Brain microvascular endothelial cell (primary cell): ENCODE measurements at regions not wholly inside any gene's neighbourhood (a gene's known extent, or its start where the extent isn't known, plus 50 kb on each side); places are given as distances from the start of the nearest gene placed in this dataset.
"Not testable (repeated sequence)": the region's sequence is repeated elsewhere in the genome, so short reads cannot be mapped to it uniquely, and the experiment has no call there.

Experiments used
- DNase-seq: peaks from one replicate; pipeline ENCODE4 v3.0.0-alpha.2; 2020
- H3K27ac ChIP-seq: fragments of 250-450 bp; sonication (Bioruptor Pico); 2 replicates; pipeline ENCODE4 v1.5.1; 2020; ENCODE audit warnings: mild to moderate bottlenecking, moderate library complexity
- H3K27me3 ChIP-seq: fragments of 250-450 bp; sonication (Bioruptor Pico); replicated peaks from 2 replicates; pipeline ENCODE4 v1.5.1; 2020; ENCODE audit warnings: mild to moderate bottlenecking
- H3K36me3 ChIP-seq: fragments of 250-450 bp; sonication (Bioruptor Pico); replicated peaks from 2 replicates; pipeline ENCODE4 v1.5.1; 2020; ENCODE audit warnings: mild to moderate bottlenecking
- H3K4me3 ChIP-seq: 2 replicates; pipeline ENCODE4 v1.5.1; 2011; ENCODE audit warnings: low read depth, mild to moderate bottlenecking, control low read depth, low read length, moderate library complexity
- in situ Hi-C: cut with HindIII; loops from 2 replicates; pipeline ENCODE4 v1.10.0; 2017; ENCODE audit warnings: low sequenced_read_pairs, low pct_ligation_motif_present
- TF ChIP-seq, protein P1 (sequence below): IDR thresholded peaks from 2 replicates; pipeline ENCODE4 v1.5.1; 2011; ENCODE audit warnings: low read depth, mild to moderate bottlenecking, moderate library complexity, low read length, control low read depth, inconsistent platforms; ENCODE audit errors: missing control alignments

DNA sequence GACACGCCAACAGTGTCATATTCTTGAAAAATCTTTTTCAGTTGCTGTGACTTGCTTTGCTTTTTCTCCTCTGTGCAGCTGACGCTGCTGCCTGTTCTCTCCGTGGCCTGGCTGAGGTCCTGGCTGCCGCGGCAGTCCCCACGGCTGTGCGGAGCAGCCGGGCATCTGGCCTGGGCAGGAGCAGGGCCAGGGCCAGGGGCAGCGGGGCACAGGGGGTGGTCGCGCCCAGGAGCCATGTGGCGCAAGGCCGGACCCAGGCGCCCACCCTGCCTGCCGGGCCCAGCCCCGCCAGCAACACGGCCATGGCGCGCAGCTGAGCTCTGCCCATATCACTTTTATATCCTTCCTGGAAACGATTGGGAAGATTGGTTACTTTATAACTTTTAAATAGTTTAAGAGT, 109.4 kb upstream of the ACBD5 start:
- in situ Hi-C loops, result no loop called here

GRCh38 chr10:27347827-27348207, 107.2 kb upstream of the ACBD5 start:
- in situ Hi-C loops, H3K27me3 ChIP-seq, H3K27ac ChIP-seq, DNase-seq, H3K36me3 ChIP-seq, H3K4me3 ChIP-seq: not testable (repeated sequence)

More for the DNA sequence above, 109.4 kb upstream of the ACBD5 start:
- TF ChIP-seq, protein P1, sequence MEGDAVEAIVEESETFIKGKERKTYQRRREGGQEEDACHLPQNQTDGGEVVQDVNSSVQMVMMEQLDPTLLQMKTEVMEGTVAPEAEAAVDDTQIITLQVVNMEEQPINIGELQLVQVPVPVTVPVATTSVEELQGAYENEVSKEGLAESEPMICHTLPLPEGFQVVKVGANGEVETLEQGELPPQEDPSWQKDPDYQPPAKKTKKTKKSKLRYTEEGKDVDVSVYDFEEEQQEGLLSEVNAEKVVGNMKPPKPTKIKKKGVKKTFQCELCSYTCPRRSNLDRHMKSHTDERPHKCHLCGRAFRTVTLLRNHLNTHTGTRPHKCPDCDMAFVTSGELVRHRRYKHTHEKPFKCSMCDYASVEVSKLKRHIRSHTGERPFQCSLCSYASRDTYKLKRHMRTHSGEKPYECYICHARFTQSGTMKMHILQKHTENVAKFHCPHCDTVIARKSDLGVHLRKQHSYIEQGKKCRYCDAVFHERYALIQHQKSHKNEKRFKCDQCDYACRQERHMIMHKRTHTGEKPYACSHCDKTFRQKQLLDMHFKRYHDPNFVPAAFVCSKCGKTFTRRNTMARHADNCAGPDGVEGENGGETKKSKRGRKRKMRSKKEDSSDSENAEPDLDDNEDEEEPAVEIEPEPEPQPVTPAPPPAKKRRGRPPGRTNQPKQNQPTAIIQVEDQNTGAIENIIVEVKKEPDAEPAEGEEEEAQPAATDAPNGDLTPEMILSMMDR, result no peak
- DNase-seq, result no peak
- Histone ChIP-seq H3K4me3 (no peak overlapping the region), H3K27me3 (no peaks in the 10 kb centered on the region), H3K36me3 (no peaks in the 10 kb centered on the region), H3K27ac (no peak overlapping the region)

GRCh38 chr10:27345455-27345920, 104.9 kb upstream of the ACBD5 start:
- no peak overlapping the region for H3K27ac ChIP-seq
- H3K27me3 ChIP-seq, result no peaks in the 10 kb centered on the region
- no peaks in the 10 kb centered on the region for H3K36me3 ChIP-seq
- no peak overlapping the region for H3K4me3 ChIP-seq
- no peak for DNase-seq
- TF ChIP-seq, protein P1, result no peak
- in situ Hi-C loops, result no loop called here

DNA sequence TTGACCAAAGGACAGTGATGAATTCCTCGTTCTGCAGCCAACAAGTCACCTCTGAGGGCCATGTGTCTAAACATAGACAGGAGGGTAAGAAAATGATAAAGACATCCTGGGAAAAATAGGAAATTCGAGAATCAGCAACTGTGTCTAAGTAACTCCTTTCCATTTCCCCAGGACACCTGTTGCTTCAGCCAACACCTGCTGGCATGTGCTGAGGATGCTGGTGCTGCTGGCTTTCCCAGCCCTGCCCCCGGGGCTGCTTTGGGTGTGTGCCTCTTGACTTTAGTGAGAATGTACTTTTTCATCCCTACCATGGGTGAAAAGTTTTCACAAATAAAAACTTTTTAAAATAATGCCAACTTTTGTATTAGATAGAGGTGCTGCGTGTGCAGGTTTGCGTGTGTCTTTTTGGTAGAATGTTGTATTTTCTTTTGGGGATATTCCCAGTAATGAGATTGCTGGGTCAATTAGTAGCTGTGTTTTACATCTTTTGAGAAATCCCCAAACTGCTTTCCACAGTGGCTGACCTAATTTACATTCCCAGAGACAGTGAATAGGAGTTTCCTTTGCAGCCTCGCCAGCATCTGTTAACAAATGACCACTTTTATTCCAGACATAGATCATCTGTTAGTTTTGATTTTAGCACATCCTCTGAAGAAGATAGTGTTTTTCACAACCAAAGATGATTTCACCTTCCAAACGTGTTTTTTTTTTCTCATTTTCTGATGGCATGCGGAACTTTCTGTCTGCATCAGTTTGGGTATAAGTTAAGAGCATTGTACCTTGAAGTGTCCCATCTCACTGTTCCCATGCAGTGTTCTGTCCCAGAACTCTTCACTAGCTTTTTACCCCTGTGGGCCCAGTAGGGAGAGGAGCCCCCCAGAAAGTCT, 104.2 kb upstream of the ACBD5 start:
- in situ Hi-C loops, result no loop called here
- H3K27ac ChIP-seq, result no peak overlapping the region
- TF ChIP-seq, protein P1, result no peak
- no peak overlapping the region for H3K4me3 ChIP-seq
- no peaks in the 10 kb centered on the region for H3K27me3 ChIP-seq
- H3K36me3 ChIP-seq, result no peaks in the 10 kb centered on the region
- DNase-seq, result no peak

- H3K27me3 ChIP-seq, result no peaks in the 10 kb centered on the region
- no peak overlapping the region for H3K27ac ChIP-seq
- H3K4me3 ChIP-seq, result no peak overlapping the region
- TF ChIP-seq, protein P1, result no peak
- no peak for DNase-seq
- in situ Hi-C loops, result no loop called here
- H3K36me3 ChIP-seq, result no peaks in the 10 kb centered on the region
Measured at GRCh38 chr10:27341001-27341400, 100.4 kb upstream of the ACBD5 start.

GRCh38 chr10:27335246-27335645, 94.6 kb upstream of the ACBD5 start:
- in situ Hi-C loops, DNase-seq, H3K27ac ChIP-seq, H3K36me3 ChIP-seq, H3K27me3 ChIP-seq, H3K4me3 ChIP-seq: not testable (repeated sequence)

GRCh38 chr10:27330074-27330473, 89.5 kb upstream of the ACBD5 start:
- no peak overlapping the region for H3K4me3 ChIP-seq
- in situ Hi-C loops, result no loop called here
- H3K27me3 ChIP-seq, result no peaks in the 10 kb centered on the region
- H3K27ac ChIP-seq, result no peak overlapping the region
- DNase-seq, result no peak
- TF ChIP-seq, protein P1, result no peak
- H3K36me3 ChIP-seq, result no peaks in the 10 kb centered on the region
